D721Med (cell line): ENCODE measurements at regions not wholly inside any gene's neighbourhood (a gene's known extent, or its start where the extent isn't known, plus 50 kb on each side); places are given as distances from the start of the nearest gene placed in this dataset.

Source experiments
- DNase-seq: peaks from one replicate; pipeline ENCODE4 v3.0.0; 2011; ENCODE audit warnings: low spot score; ENCODE audit not compliant: insufficient read length
- FAIRE-seq: peaks from 2 replicates; lab custom pipeline; 2011; peaks lifted over from hg19 to GRCh38; lab: Jason Lieb, UNC
- TF ChIP-seq, protein P1 (sequence below): IDR thresholded peaks from 2 replicates; pipeline ENCODE4 v1.5.1; 2012; ENCODE audit warnings: mild to moderate bottlenecking, control low read depth; ENCODE audit not compliant: insufficient read depth; ENCODE audit errors: missing control alignments

GRCh38 chr5:93278896-93279295 is 302.1 kb downstream of the NR2F1-AS1 start:
- FAIRE-seq (no peak), DNase-seq (no peak)
- TF ChIP-seq, protein P1, sequence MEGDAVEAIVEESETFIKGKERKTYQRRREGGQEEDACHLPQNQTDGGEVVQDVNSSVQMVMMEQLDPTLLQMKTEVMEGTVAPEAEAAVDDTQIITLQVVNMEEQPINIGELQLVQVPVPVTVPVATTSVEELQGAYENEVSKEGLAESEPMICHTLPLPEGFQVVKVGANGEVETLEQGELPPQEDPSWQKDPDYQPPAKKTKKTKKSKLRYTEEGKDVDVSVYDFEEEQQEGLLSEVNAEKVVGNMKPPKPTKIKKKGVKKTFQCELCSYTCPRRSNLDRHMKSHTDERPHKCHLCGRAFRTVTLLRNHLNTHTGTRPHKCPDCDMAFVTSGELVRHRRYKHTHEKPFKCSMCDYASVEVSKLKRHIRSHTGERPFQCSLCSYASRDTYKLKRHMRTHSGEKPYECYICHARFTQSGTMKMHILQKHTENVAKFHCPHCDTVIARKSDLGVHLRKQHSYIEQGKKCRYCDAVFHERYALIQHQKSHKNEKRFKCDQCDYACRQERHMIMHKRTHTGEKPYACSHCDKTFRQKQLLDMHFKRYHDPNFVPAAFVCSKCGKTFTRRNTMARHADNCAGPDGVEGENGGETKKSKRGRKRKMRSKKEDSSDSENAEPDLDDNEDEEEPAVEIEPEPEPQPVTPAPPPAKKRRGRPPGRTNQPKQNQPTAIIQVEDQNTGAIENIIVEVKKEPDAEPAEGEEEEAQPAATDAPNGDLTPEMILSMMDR: no peak

GRCh38 chr5:93277051-93277450 is 304.0 kb downstream of the NR2F1-AS1 start:
- TF ChIP-seq, protein P1: no peak
- FAIRE-seq: no peak
- DNase-seq: no peak

- TF ChIP-seq, protein P1: no peak
- FAIRE-seq (no peak), DNase-seq (no peak)
Measured at GRCh38 chr5:93275376-93275775, 305.6 kb downstream of the NR2F1-AS1 start.

- TF ChIP-seq, protein P1: no peak
- FAIRE-seq (no peak), DNase-seq (no peak)
Measured at GRCh38 chr5:93274291-93274690, 306.7 kb downstream of the NR2F1-AS1 start.

DNA sequence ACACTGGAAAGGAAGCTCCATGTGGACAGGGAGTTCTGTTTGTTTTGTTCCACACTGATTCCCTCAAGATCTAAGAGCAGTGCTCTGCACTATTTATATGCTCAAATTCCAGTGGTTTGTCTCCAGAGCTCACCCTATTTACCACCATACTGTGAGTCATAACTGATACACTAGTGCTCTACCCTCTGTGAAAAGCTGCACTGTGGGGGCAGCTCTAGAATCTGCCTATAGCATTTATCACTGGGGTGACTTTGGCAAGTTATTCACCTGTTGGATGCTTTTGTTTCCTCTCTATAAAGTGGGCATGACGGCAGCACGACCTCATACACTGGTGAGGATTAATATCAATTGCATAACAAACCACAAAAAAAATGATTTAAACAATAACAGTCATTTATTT is 307.8 kb downstream of the NR2F1-AS1 start:
- DNase-seq (no peak), FAIRE-seq (no peak)
- TF ChIP-seq, protein P1: no peak

- FAIRE-seq (no peak), DNase-seq (no peak)
- TF ChIP-seq, protein P1: no peak
Measured at GRCh38 chr5:93272108-93272507, 308.9 kb downstream of the NR2F1-AS1 start.

DNA sequence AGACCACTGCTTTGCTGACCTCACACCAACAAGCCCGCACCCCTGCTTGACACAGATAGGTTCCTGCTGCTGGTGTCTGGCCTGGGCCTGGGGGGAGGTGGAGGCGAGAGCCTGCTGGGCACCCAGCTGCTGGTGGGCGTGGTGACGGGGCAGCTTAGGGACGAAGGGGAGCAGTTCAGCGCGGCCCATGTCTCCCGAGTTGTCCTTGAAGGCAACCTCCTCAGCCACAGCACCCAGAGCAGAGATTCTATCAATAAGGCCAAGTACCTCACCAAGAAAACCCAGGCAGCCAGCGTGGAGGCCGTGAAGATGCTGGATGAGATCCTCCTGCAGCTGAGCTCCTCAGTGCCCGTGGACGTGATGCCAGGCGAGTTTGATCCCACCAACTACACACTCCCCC is 313.3 kb downstream of the NR2F1-AS1 start:
- no peak for FAIRE-seq
- no peak for DNase-seq
- TF ChIP-seq, protein P1: no peak
